ENCODE measurements at regions not wholly inside any gene's neighbourhood (a gene's known extent, or its start where the extent isn't known, plus 50 kb on each side); places are given as distances from the start of the nearest gene placed in this dataset.
A peak's percentile ranks its signal among the peaks of the same experiment; 100 is the strongest.

DNA sequence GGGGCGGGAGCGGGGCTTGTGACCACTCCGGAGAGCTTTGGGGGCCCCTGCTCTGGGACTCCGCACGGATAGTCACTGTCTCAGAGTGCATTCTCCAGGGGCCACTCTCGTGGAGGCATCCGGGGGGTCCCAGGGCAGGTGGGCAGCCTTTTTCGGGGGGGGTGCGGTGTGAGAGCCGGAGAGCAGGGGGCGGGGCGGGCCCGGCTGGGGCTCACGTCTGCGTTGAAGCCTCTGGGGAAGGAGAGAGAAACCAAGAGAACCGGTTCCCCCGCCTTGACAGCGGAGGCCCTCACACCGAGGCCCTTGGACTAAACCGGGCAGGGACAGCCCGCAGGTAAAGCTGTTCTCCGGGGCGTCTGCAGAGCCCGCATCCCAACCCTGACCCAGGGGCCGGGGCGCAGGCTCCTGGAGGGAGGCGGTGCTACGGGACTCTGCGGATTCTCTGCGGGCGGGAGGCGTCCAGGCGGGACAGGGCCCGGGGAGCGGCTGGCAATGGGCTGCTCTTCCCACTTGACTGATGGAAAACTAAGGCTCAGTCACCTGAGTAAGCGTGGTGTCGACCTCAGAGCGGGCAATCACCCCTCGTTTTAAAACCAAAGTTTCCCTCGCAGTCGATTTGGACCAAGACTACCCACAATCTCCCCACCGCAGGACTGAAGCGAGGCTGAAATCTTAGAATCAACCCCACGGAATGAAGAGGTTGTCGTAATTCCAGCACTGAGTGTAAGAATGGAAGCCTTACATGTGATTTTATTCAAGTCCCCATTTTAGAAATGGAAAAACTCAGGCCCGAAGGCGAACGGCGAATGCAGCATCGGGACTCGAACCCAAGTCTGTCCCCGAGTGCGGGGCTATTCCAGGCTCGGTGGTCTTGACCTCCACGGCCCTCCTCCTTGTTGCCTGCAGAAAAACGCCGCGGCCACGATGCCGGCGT lies 49.6 kb upstream of the AMZ2 start:
- no peak for TF ChIP-seq EZH2 (IDR thresholded peaks at IDR 0.05; ENCODE audit: insufficient read depth, poor library complexity, severe bottlenecking)
- 0 out of 2 replicates have a peak, but pooled peaks have one; percentile 16 for TF ChIP-seq EZH2phosphoT487 (IDR thresholded peaks at IDR 0.05; ENCODE audit: insufficient read depth, low read depth)

Data from GM23248 (cell line).